HEK293T (cell line): ENCODE measurements at regions not wholly inside any gene's neighbourhood (a gene's known extent, or its start where the extent isn't known, plus 50 kb on each side); places are given as distances from the start of the nearest gene placed in this dataset.

Experiments
- FOXA1 ChIP-seq: fragments of 450-650 bp; IDR thresholded peaks from 2 replicates; pipeline ENCODE4 v1.6.1; 2016; ENCODE audit warnings: mild to moderate bottlenecking
- FOXK2 ChIP-seq: fragments of 450-650 bp; IDR thresholded peaks from 2 replicates; pipeline ENCODE4 v1.6.1; 2016; ENCODE audit warnings: mild to moderate bottlenecking
- FOXM1 ChIP-seq: fragments of 450-650 bp; IDR thresholded peaks from 2 replicates; pipeline ENCODE4 v1.6.1; 2017; ENCODE audit warnings: mild to moderate bottlenecking, borderline replicate concordance
- LEF1 ChIP-seq: fragments of 450-650 bp; IDR thresholded peaks from 2 replicates; pipeline ENCODE4 v1.6.1; 2017; ENCODE audit warnings: mild to moderate bottlenecking, borderline replicate concordance
- NFRKB ChIP-seq: fragments of 450-650 bp; IDR thresholded peaks from 2 replicates; pipeline ENCODE4 v1.6.1; 2016; ENCODE audit warnings: mild to moderate bottlenecking, moderate library complexity
- SP1 ChIP-seq: fragments of 450-650 bp; IDR thresholded peaks from 2 replicates; pipeline ENCODE4 v1.6.1; 2017
- SUZ12 ChIP-seq: fragments of 450-650 bp; IDR thresholded peaks from 2 replicates; pipeline ENCODE4 v1.6.1; 2016; ENCODE audit warnings: mild to moderate bottlenecking

DNA sequence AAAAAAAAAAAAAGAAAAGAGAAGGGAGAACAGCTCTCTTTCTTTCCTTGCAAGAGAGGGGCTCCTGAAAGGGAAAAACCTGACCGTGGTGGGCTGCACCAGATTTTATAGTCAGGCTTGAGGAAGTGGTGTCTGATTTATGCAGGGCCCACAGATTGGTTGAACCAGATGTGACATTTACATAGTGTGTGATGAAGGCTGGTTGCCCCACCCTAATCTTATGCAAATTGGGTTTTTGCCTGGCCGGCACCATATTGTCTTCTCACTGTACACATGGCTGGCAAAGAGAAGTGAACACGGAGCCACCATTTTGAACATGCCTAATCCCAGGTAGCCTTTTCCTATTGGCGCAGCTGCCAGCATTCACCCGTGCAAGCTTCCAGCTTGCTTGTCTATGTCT lies 154.4 kb downstream of the OXSM start:
- TF ChIP-seq FOXK2 (no peak), FOXA1 (no peak), SP1 (no peak), LEF1 (no peak), SUZ12 (no peak), NFRKB (no peak), FOXM1 (no peak)
